ENCODE measurements at regions not wholly inside any gene's neighbourhood (a gene's known extent, or its start where the extent isn't known, plus 50 kb on each side); places are given as distances from the start of the nearest gene placed in this dataset.

- no peak for DNase-seq
Measured at GRCh38 chr12:93163260-93164036, 214.3 kb upstream of the NUDT4 start.

GRCh38 chr12:93164103-93164880 lies 213.4 kb upstream of the NUDT4 start:
- no peak for DNase-seq

GRCh38 chr12:93165384-93165932 lies 212.3 kb upstream of the NUDT4 start:
- DNase-seq = no peak

GRCh38 chr12:93166541-93167307 lies 211.0 kb upstream of the NUDT4 start:
- DNase-seq = no peak

- DNase-seq = no peak
Measured at GRCh38 chr12:93167331-93167730, 210.4 kb upstream of the NUDT4 start.

GRCh38 chr12:93167841-93168492 lies 209.8 kb upstream of the NUDT4 start:
- DNase-seq = no peak

GRCh38 chr12:93168751-93169150 lies 209.0 kb upstream of the NUDT4 start:
- no peak for DNase-seq

GRCh38 chr12:93169536-93169935 lies 208.2 kb upstream of the NUDT4 start:
- DNase-seq = no peak

- no peak for DNase-seq
Measured at GRCh38 chr12:93170928-93171327, 206.8 kb upstream of the NUDT4 start.

- DNase-seq = no peak
Measured at GRCh38 chr12:93173178-93173957, 204.4 kb upstream of the NUDT4 start.

- no peak for DNase-seq
Measured at GRCh38 chr12:93174048-93174447, 203.7 kb upstream of the NUDT4 start.

GRCh38 chr12:93174473-93174872 lies 203.3 kb upstream of the NUDT4 start:
- DNase-seq = no peak

GRCh38 chr12:93176165-93176564 lies 201.6 kb upstream of the NUDT4 start:
- DNase-seq = no peak

- no peak for DNase-seq
Measured at GRCh38 chr12:93176610-93177126, 201.1 kb upstream of the NUDT4 start.

GRCh38 chr12:93177208-93178153 lies 200.2 kb upstream of the NUDT4 start:
- DNase-seq = no peak

GRCh38 chr12:93178154-93178878 lies 199.4 kb upstream of the NUDT4 start:
- DNase-seq = no peak

GRCh38 chr12:93179792-93180191 lies 197.9 kb upstream of the NUDT4 start:
- no peak for DNase-seq

GRCh38 chr12:93180566-93180965 lies 197.2 kb upstream of the NUDT4 start:
- no peak for DNase-seq

- no peak for DNase-seq
Measured at GRCh38 chr12:93181409-93181965, 196.2 kb upstream of the NUDT4 start.
